Testis (tissue), 2 donors: ENCODE measurements at regions not wholly inside any gene's neighbourhood (a gene's known extent, or its start where the extent isn't known, plus 50 kb on each side); places are given as distances from the start of the nearest gene placed in this dataset.

ENCODE experiments used
- POLR2A ChIP-seq: fragments of 450-650 bp; IDR thresholded peaks from one replicate; pipeline ENCODE4 v1.6.1; 2017; ENCODE audit warnings: antibody characterized with exemption, mild to moderate bottlenecking, moderate library complexity
- TF ChIP-seq, protein P1 (sequence below), 3 experiments: fragments of 450-650 bp in 2 of 3; fragments of 200-600 bp in 1 of 3; sonication (generic) in 1 of 3; IDR thresholded peaks; one replicate each; pipeline ENCODE4 v1.5.1; 2016 to 2019; ENCODE audit warnings: antibody characterized with exemption in 3 of 3, mild to moderate bottlenecking in 2 of 3, moderate library complexity in 1 of 3

GRCh38 chr1:219483530-219483929, 129.4 kb downstream of the ZC3H11B start:
- TF ChIP-seq, protein P1, sequence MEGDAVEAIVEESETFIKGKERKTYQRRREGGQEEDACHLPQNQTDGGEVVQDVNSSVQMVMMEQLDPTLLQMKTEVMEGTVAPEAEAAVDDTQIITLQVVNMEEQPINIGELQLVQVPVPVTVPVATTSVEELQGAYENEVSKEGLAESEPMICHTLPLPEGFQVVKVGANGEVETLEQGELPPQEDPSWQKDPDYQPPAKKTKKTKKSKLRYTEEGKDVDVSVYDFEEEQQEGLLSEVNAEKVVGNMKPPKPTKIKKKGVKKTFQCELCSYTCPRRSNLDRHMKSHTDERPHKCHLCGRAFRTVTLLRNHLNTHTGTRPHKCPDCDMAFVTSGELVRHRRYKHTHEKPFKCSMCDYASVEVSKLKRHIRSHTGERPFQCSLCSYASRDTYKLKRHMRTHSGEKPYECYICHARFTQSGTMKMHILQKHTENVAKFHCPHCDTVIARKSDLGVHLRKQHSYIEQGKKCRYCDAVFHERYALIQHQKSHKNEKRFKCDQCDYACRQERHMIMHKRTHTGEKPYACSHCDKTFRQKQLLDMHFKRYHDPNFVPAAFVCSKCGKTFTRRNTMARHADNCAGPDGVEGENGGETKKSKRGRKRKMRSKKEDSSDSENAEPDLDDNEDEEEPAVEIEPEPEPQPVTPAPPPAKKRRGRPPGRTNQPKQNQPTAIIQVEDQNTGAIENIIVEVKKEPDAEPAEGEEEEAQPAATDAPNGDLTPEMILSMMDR (IDR thresholded peaks at IDR 0.05): no peak
- no peak for TF ChIP-seq POLR2A
